ENCODE measurements at regions not wholly inside any gene's neighbourhood (a gene's known extent, or its start where the extent isn't known, plus 50 kb on each side); places are given as distances from the start of the nearest gene placed in this dataset.
"Not testable (repeated sequence)": the region's sequence is repeated elsewhere in the genome, so short reads cannot be mapped to it uniquely, and the experiment has no call there.

GRCh38 chr22:33163815-33164214 lies 105.6 kb upstream of the SYN3 start:
- intact Hi-C loops (cut with micrococcal nuclease) = no loop called here
- Mint-ChIP-seq H3K4me1 (ENCODE audit: low read depth) (no peaks in the 10 kb centered on the region), H3K27me3 (peaks cover 6% of the 10 kb centered on the region), H3K4me3 (no peak overlapping the region), H3K9me3 (peaks cover 2% of the 10 kb centered on the region), H3K27ac (no peak overlapping the region), H3K36me3 (ENCODE audit: low read depth) (no peaks in the 10 kb centered on the region)
- CTCF ChIA-PET = no interaction called here
- POLR2A ChIA-PET = no interaction called here
- ATAC-seq (no peak), DNase-seq (no peak)
- no peak for TF ChIP-seq CTCF (IDR thresholded peaks at IDR 0.05)

GRCh38 chr22:33162196-33162595 lies 104.0 kb upstream of the SYN3 start:
- ChIA-PET POLR2A (no interaction called here), CTCF (no interaction called here)
- DNase-seq (no peak), ATAC-seq (no peak)
- Mint-ChIP-seq H3K4me3 (no peak overlapping the region), H3K27me3 (peaks cover 5% of the 10 kb centered on the region), H3K9me3 (peaks cover 2% of the 10 kb centered on the region), H3K36me3 (ENCODE audit: low read depth) (no peaks in the 10 kb centered on the region), H3K4me1 (ENCODE audit: low read depth) (no peaks in the 10 kb centered on the region), H3K27ac (no peak overlapping the region)
- intact Hi-C loops (cut with micrococcal nuclease) = no loop called here
- TF ChIP-seq CTCF (IDR thresholded peaks at IDR 0.05) = no peak

- peaks cover 2% of the 10 kb centered on the region for H3K9me3 Mint-ChIP-seq
- CTCF ChIA-PET = no interaction called here
- ATAC-seq = no peak
These were observed 102.3 kb upstream of the SYN3 start for GRCh38 chr22:33160525-33160924.

GRCh38 chr22:33154967-33155366 lies 96.8 kb upstream of the SYN3 start:
- H3K27me3 Mint-ChIP-seq = not testable (repeated sequence)

More at GRCh38 chr22:33160525-33160924, 102.3 kb upstream of the SYN3 start:
- TF ChIP-seq CTCF (IDR thresholded peaks at IDR 0.05) = no peak
- Mint-ChIP-seq H3K27me3 (peaks cover 8% of the 10 kb centered on the region), H3K4me3 (no peak overlapping the region), H3K4me1 (ENCODE audit: low read depth) (no peaks in the 10 kb centered on the region), H3K27ac (no peak overlapping the region), H3K36me3 (ENCODE audit: low read depth) (no peaks in the 10 kb centered on the region)
- intact Hi-C loops (cut with micrococcal nuclease) = no loop called here
- DNase-seq = no peak
- POLR2A ChIA-PET = no interaction called here

GRCh38 chr22:33149611-33150010 lies 91.4 kb upstream of the SYN3 start:
- ATAC-seq (no peak), DNase-seq (no peak)
- no peak for TF ChIP-seq CTCF (IDR thresholded peaks at IDR 0.05)
- CTCF ChIA-PET = no interaction called here
- Mint-ChIP-seq H3K9me3 (peaks cover 3% of the 10 kb centered on the region), H3K4me3 (no peak overlapping the region), H3K4me1 (ENCODE audit: low read depth) (no peaks in the 10 kb centered on the region), H3K36me3 (ENCODE audit: low read depth) (no peaks in the 10 kb centered on the region), H3K27ac (no peak overlapping the region), H3K27me3 (no peaks in the 10 kb centered on the region)
- intact Hi-C loops (cut with micrococcal nuclease) = no loop called here
- POLR2A ChIA-PET = no interaction called here

More at GRCh38 chr22:33154967-33155366, 96.8 kb upstream of the SYN3 start:
- H3K36me3 Mint-ChIP-seq (ENCODE audit: low read depth); intact Hi-C loops (cut with micrococcal nuclease); H3K4me3 Mint-ChIP-seq; CTCF ChIA-PET; ATAC-seq; DNase-seq; H3K27ac Mint-ChIP-seq; POLR2A ChIA-PET; H3K4me1 Mint-ChIP-seq (ENCODE audit: low read depth): not testable (repeated sequence)
- H3K9me3 Mint-ChIP-seq = peaks cover 11% of the 10 kb centered on the region

- Mint-ChIP-seq H3K27me3 (peaks cover 3% of the 10 kb centered on the region), H3K4me3 (no peak overlapping the region), H3K9me3 (no peaks in the 10 kb centered on the region), H3K4me1 (ENCODE audit: low read depth) (no peaks in the 10 kb centered on the region), H3K36me3 (ENCODE audit: low read depth) (no peaks in the 10 kb centered on the region), H3K27ac (no peak overlapping the region)
- ATAC-seq (no peak), DNase-seq (no peak)
- intact Hi-C loops (cut with micrococcal nuclease) = no loop called here
- ChIA-PET POLR2A (interaction anchor here (1.0 kb wide), 1 partner anchor 25 kb away, joined by 3 read pairs; no protein-coding TSS in a partner anchor), CTCF (no interaction called here)
- TF ChIP-seq CTCF (IDR thresholded peaks at IDR 0.05) = no peak
These were observed 86.5 kb upstream of the SYN3 start for GRCh38 chr22:33144721-33145120.

Data from activated CD8-positive, alpha-beta T cell treated with anti-CD3 and anti-CD28 coated beads for 36 hours (primary cell).